HG03558 (cell line): ENCODE measurements at regions not wholly inside any gene's neighbourhood (a gene's known extent, or its start where the extent isn't known, plus 50 kb on each side); places are given as distances from the start of the nearest gene placed in this dataset.

Source experiments
- ATAC-seq: cut with Tn5 transposase; IDR thresholded peaks from one replicate; pipeline ENCODE4 v1.9.1; 2021; ENCODE audit warnings: moderate number of reproducible peaks; ENCODE audit not compliant: unreplicated experiment; ENCODE audit errors: extremely low read depth

GRCh38 chrX:21126661-21127060, 247.6 kb upstream of the CNKSR2 start:
- no peak for ATAC-seq

GRCh38 chrX:21131346-21131745, 242.9 kb upstream of the CNKSR2 start:
- ATAC-seq, result no peak

GRCh38 chrX:21131786-21132185, 242.4 kb upstream of the CNKSR2 start:
- no peak for ATAC-seq

GRCh38 chrX:21132686-21133393, 241.4 kb upstream of the CNKSR2 start:
- no peak for ATAC-seq

- no peak for ATAC-seq
Observed at GRCh38 chrX:21150208-21150607, 224.0 kb upstream of the CNKSR2 start.

GRCh38 chrX:21151051-21151450, 223.2 kb upstream of the CNKSR2 start:
- ATAC-seq, result no peak

GRCh38 chrX:21153033-21153432, 221.2 kb upstream of the CNKSR2 start:
- ATAC-seq, result no peak

- ATAC-seq, result no peak
Observed at GRCh38 chrX:21153503-21153902, 220.7 kb upstream of the CNKSR2 start.

GRCh38 chrX:21155916-21156315, 218.3 kb upstream of the CNKSR2 start:
- no peak for ATAC-seq

- no peak for ATAC-seq
Observed at GRCh38 chrX:21156632-21157031, 217.6 kb upstream of the CNKSR2 start.

GRCh38 chrX:21158678-21159077, 215.5 kb upstream of the CNKSR2 start:
- no peak for ATAC-seq

GRCh38 chrX:21166272-21166982, 207.8 kb upstream of the CNKSR2 start:
- no peak for ATAC-seq

GRCh38 chrX:21167011-21167410, 207.2 kb upstream of the CNKSR2 start:
- ATAC-seq, result no peak

GRCh38 chrX:21167494-21167893, 206.7 kb upstream of the CNKSR2 start:
- ATAC-seq, result no peak

- ATAC-seq, result no peak
Observed at GRCh38 chrX:21168401-21169160, 205.6 kb upstream of the CNKSR2 start.

- no peak for ATAC-seq
Observed at GRCh38 chrX:21171181-21171580, 203.0 kb upstream of the CNKSR2 start.

GRCh38 chrX:21174439-21174838, 199.8 kb upstream of the CNKSR2 start:
- no peak for ATAC-seq

- no peak for ATAC-seq
Observed at GRCh38 chrX:21176921-21177571, 197.2 kb upstream of the CNKSR2 start.

GRCh38 chrX:21181232-21181853, 192.9 kb upstream of the CNKSR2 start:
- no peak for ATAC-seq

- ATAC-seq, result no peak
Observed at GRCh38 chrX:21193196-21193595, 181.0 kb upstream of the CNKSR2 start.
